ENCODE measurements at regions not wholly inside any gene's neighbourhood (a gene's known extent, or its start where the extent isn't known, plus 50 kb on each side); places are given as distances from the start of the nearest gene placed in this dataset.

DNA sequence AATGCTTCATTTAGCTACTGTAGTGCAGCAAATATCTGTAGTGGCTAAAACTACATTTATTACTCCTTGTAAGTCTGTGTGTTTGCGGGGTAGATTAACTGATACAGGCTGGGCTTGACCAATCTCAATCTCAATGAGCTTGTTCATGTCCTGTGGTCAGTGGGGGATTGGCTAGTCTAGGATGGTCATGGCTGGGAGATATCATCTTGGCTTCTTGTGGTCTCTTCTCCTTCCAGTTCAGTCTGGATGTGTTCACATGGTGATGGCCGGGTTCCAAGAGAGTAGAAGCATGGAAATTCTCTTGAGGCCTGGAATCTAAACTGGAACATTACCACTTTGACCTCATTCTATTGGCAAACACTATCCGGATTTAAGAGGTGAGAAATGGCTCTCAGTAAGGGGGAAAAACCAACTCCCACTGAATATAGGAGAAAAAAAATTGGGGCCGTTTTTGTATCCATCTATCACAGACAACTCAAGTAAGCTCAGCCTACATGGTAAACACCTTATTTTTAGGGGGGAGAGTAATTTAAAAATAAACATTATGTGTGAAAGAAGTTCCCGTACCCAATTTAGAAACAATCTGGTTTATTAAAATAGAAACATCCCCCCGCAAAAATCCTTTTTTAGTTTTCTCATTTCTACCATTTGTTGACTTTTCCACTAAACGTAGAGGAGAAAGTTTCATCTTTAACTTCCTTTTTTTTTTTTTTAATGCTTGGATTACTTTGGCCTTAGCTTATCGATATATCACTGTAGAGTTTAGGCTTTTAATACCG, 284.9 kb upstream of the TBC1D5 start:
- Histone ChIP-seq H3K9me3 (ENCODE audit: control insufficient read depth, low read length) (no peaks in the 10 kb centered on the region), H3K27ac (ENCODE audit: low read depth, low read length, severe bottlenecking) (no peak overlapping the region), H3K36me3 (ENCODE audit: control insufficient read depth, insufficient read depth, low read length) (no peaks in the 10 kb centered on the region), H3K4me3 (ENCODE audit: extremely low read depth, insufficient read depth, low read length, poor library complexity, severe bottlenecking) (no peak overlapping the region), H3K4me1 (ENCODE audit: control insufficient read depth, insufficient read depth, low read length, poor library complexity, severe bottlenecking) (no peaks in the 10 kb centered on the region)
- 100% methylated on average over 1 of the region's 9 CpGs; no CpG with 5 or more reads in 1 of the 2 experiments for WGBS, 2 experiments (ENCODE audit: insufficient coverage in 2 of 2)

- no peak overlapping the region for H3K4me3 ChIP-seq (ENCODE audit: extremely low read depth, insufficient read depth, low read length, poor library complexity, severe bottlenecking)
Observed at GRCh38 chr3:18024715-18025114, 282.3 kb upstream of the TBC1D5 start.

GRCh38 chr3:18019161-18019495, 276.7 kb upstream of the TBC1D5 start:
- no peaks in the 10 kb centered on the region for H3K4me1 ChIP-seq (ENCODE audit: control insufficient read depth, insufficient read depth, low read length, poor library complexity, severe bottlenecking)
- no peaks in the 10 kb centered on the region for H3K36me3 ChIP-seq (ENCODE audit: control insufficient read depth, insufficient read depth, low read length)
- WGBS, 2 experiments (ENCODE audit: insufficient coverage in 2 of 2), result 43 to 88% methylated on average over 1 of the region's 4 CpGs
- no peaks in the 10 kb centered on the region for H3K9me3 ChIP-seq (ENCODE audit: control insufficient read depth, low read length)
- no peak overlapping the region for H3K27ac ChIP-seq (ENCODE audit: low read depth, low read length, severe bottlenecking)
- no peak overlapping the region for H3K4me3 ChIP-seq (ENCODE audit: extremely low read depth, insufficient read depth, low read length, poor library complexity, severe bottlenecking)

More at GRCh38 chr3:18024715-18025114, 282.3 kb upstream of the TBC1D5 start:
- 96 to 100% methylated on average over 3 of the region's 3 CpGs for WGBS, 2 experiments (ENCODE audit: insufficient coverage in 2 of 2)
- H3K4me1 ChIP-seq (ENCODE audit: control insufficient read depth, insufficient read depth, low read length, poor library complexity, severe bottlenecking), result no peaks in the 10 kb centered on the region
- no peak overlapping the region for H3K27ac ChIP-seq (ENCODE audit: low read depth, low read length, severe bottlenecking)
- no peaks in the 10 kb centered on the region for H3K36me3 ChIP-seq (ENCODE audit: control insufficient read depth, insufficient read depth, low read length)
- H3K9me3 ChIP-seq (ENCODE audit: control insufficient read depth, low read length), result no peaks in the 10 kb centered on the region

GRCh38 chr3:18018491-18019160, 276.2 kb upstream of the TBC1D5 start:
- WGBS, 2 experiments (ENCODE audit: insufficient coverage in 2 of 2), result 48 to 71% methylated on average over 3 of the region's 5 CpGs
- H3K4me1 ChIP-seq (ENCODE audit: control insufficient read depth, insufficient read depth, low read length, poor library complexity, severe bottlenecking), result no peaks in the 10 kb centered on the region
- H3K4me3 ChIP-seq (ENCODE audit: extremely low read depth, insufficient read depth, low read length, poor library complexity, severe bottlenecking), result no peak overlapping the region
- H3K27ac ChIP-seq (ENCODE audit: low read depth, low read length, severe bottlenecking), result no peak overlapping the region
- no peaks in the 10 kb centered on the region for H3K9me3 ChIP-seq (ENCODE audit: control insufficient read depth, low read length)
- H3K36me3 ChIP-seq (ENCODE audit: control insufficient read depth, insufficient read depth, low read length), result no peaks in the 10 kb centered on the region

GRCh38 chr3:18016366-18016765, 273.9 kb upstream of the TBC1D5 start:
- 81 to 87% methylated on average over 5 to 6 of the region's 7 CpGs for WGBS, 2 experiments (ENCODE audit: insufficient coverage in 2 of 2)
- Histone ChIP-seq H3K27ac (ENCODE audit: low read depth, low read length, severe bottlenecking) (no peak overlapping the region), H3K36me3 (ENCODE audit: control insufficient read depth, insufficient read depth, low read length) (no peaks in the 10 kb centered on the region), H3K9me3 (ENCODE audit: control insufficient read depth, low read length) (no peaks in the 10 kb centered on the region), H3K4me1 (ENCODE audit: control insufficient read depth, insufficient read depth, low read length, poor library complexity, severe bottlenecking) (no peaks in the 10 kb centered on the region), H3K4me3 (ENCODE audit: extremely low read depth, insufficient read depth, low read length, poor library complexity, severe bottlenecking) (no peak overlapping the region)

DNA sequence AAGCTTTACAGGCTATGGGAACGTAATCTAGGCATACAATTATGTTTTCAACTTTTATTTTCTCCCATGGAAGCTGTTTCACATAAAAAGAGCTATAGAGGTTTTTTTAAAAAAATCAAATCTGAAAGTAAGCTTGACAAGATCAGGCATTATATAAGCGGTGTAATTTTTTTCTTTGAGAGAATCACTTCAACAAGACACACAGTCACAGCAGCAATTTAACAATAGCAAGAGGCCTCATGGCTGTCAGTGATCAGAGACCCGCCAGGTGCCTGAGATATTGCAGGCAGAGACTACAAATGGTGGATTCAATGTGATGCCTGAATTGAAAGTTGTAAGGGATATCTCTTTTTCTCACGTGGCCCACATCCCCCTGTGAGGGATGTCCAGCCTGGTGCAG, 270.5 kb upstream of the TBC1D5 start:
- no peaks in the 10 kb centered on the region for H3K9me3 ChIP-seq (ENCODE audit: control insufficient read depth, low read length)
- no peaks in the 10 kb centered on the region for H3K4me1 ChIP-seq (ENCODE audit: control insufficient read depth, insufficient read depth, low read length, poor library complexity, severe bottlenecking)
- no peak overlapping the region for H3K27ac ChIP-seq (ENCODE audit: low read depth, low read length, severe bottlenecking)
- H3K36me3 ChIP-seq (ENCODE audit: control insufficient read depth, insufficient read depth, low read length), result no peaks in the 10 kb centered on the region
- no peak overlapping the region for H3K4me3 ChIP-seq (ENCODE audit: extremely low read depth, insufficient read depth, low read length, poor library complexity, severe bottlenecking)
- WGBS, 2 experiments (ENCODE audit: insufficient coverage in 2 of 2), result 75 to 92% methylated on average over 1 to 2 of the region's 4 CpGs

GRCh38 chr3:18012436-18012835, 270.0 kb upstream of the TBC1D5 start:
- no peaks in the 10 kb centered on the region for H3K4me1 ChIP-seq (ENCODE audit: control insufficient read depth, insufficient read depth, low read length, poor library complexity, severe bottlenecking)
- WGBS, 2 experiments (ENCODE audit: insufficient coverage in 2 of 2), result 71 to 100% methylated on average over 1 of the region's 2 CpGs

DNA sequence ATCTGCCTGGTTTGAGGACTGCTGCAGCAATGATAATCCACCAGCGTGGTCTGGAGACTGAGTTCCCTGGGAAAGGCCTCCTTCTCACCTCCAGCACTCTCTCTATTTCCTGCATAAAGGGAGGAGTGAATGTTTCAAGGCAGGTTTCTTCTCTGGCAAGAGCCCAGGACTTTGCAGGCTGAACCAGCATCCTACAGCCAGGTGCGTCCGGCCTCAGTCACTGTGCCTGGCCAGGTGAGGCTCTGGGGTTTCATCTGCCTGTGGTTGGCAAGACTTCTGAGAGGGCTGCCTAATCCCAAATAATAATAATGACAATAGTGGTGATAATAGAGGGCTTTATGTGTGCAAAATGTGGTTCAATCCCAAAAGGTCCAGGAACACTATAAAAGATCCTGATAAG, 269.0 kb upstream of the TBC1D5 start:
- H3K36me3 ChIP-seq (ENCODE audit: control insufficient read depth, insufficient read depth, low read length), result no peaks in the 10 kb centered on the region
- 96% methylated on average over 2 of the region's 3 CpGs; no CpG with 5 or more reads in 1 of the 2 experiments for WGBS, 2 experiments (ENCODE audit: insufficient coverage in 2 of 2)
- H3K4me1 ChIP-seq (ENCODE audit: control insufficient read depth, insufficient read depth, low read length, poor library complexity, severe bottlenecking), result no peaks in the 10 kb centered on the region
- H3K27ac ChIP-seq (ENCODE audit: low read depth, low read length, severe bottlenecking), result no peak overlapping the region
- H3K4me3 ChIP-seq (ENCODE audit: extremely low read depth, insufficient read depth, low read length, poor library complexity, severe bottlenecking), result no peak overlapping the region
- no peaks in the 10 kb centered on the region for H3K9me3 ChIP-seq (ENCODE audit: control insufficient read depth, low read length)

More at GRCh38 chr3:18012436-18012835, 270.0 kb upstream of the TBC1D5 start:
- Histone ChIP-seq H3K9me3 (ENCODE audit: control insufficient read depth, low read length) (no peaks in the 10 kb centered on the region), H3K4me3 (ENCODE audit: extremely low read depth, insufficient read depth, low read length, poor library complexity, severe bottlenecking) (no peak overlapping the region), H3K27ac (ENCODE audit: low read depth, low read length, severe bottlenecking) (no peak overlapping the region), H3K36me3 (ENCODE audit: control insufficient read depth, insufficient read depth, low read length) (no peaks in the 10 kb centered on the region)

DNA sequence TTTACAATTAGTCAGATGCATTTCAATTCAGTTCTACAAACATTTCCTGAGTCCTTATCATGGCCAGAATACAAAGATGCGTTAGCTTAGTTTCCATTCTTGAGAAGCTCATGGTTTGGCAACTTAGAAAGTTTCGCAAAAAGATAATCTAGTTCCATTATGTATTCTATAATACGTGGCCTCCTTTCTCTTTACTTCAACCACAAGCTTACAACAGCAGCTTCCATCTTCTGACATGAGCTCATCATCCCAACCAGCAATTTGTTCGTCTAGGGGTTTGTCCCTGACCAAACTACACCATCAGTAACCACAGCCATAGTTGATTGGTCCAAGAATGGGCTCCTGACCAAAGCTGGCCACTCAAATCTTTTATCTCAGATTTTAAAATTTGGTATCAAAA, 267.6 kb upstream of the TBC1D5 start:
- Histone ChIP-seq H3K36me3 (ENCODE audit: control insufficient read depth, insufficient read depth, low read length) (no peaks in the 10 kb centered on the region), H3K9me3 (ENCODE audit: control insufficient read depth, low read length) (no peaks in the 10 kb centered on the region), H3K27ac (ENCODE audit: low read depth, low read length, severe bottlenecking) (no peak overlapping the region), H3K4me3 (ENCODE audit: extremely low read depth, insufficient read depth, low read length, poor library complexity, severe bottlenecking) (no peak overlapping the region), H3K4me1 (ENCODE audit: control insufficient read depth, insufficient read depth, low read length, poor library complexity, severe bottlenecking) (no peaks in the 10 kb centered on the region)
- 81 to 100% methylated on average over 4 of the region's 4 CpGs for WGBS, 2 experiments (ENCODE audit: insufficient coverage in 2 of 2)

DNA sequence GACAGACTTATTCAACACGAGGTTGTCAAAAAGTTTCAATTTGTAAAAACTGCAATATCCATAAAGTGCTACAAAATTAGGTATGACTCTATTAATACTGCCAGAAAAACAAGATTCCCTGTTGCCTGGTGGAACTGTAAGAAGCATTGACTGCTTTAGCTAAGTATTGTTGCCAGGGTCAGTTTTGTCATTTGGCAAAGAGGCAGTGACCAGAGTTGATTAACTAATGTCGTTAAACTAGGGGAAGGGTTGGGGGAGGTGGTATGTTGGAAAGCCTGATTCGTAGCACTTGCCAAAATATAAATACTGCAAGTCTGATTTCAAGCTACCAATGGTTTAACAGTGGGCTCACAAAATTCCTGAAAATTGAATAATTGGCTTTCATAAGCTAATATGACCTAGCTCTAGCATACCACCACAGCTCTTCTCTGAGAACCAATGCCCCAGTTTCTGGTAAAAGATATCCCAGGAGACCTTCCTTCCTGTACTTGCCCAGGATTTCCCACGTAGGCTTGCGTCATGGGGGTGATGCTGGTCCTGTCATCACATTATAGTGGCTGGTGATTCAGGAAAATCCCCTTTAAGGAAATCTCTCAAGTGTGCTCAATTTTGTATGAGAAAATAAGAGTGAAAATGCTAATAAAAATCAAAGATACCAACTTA, 266.4 kb upstream of the TBC1D5 start:
- no peaks in the 10 kb centered on the region for H3K9me3 ChIP-seq (ENCODE audit: control insufficient read depth, low read length)
- no peaks in the 10 kb centered on the region for H3K4me1 ChIP-seq (ENCODE audit: control insufficient read depth, insufficient read depth, low read length, poor library complexity, severe bottlenecking)
- no peak overlapping the region for H3K27ac ChIP-seq (ENCODE audit: low read depth, low read length, severe bottlenecking)
- no peaks in the 10 kb centered on the region for H3K36me3 ChIP-seq (ENCODE audit: control insufficient read depth, insufficient read depth, low read length)
- H3K4me3 ChIP-seq (ENCODE audit: extremely low read depth, insufficient read depth, low read length, poor library complexity, severe bottlenecking), result no peak overlapping the region
- WGBS, 2 experiments (ENCODE audit: insufficient coverage in 2 of 2), result 80% methylated on average over 2 of the region's 5 CpGs; no CpG with 5 or more reads in 1 of the 2 experiments

All from mesodermal cell (in vitro differentiated cells).